ENCODE measurements at regions not wholly inside any gene's neighbourhood (a gene's known extent, or its start where the extent isn't known, plus 50 kb on each side); places are given as distances from the start of the nearest gene placed in this dataset.
A peak's percentile ranks its signal among the peaks of the same experiment; 100 is the strongest.
"Not testable (repeated sequence)": the region's sequence is repeated elsewhere in the genome, so short reads cannot be mapped to it uniquely, and the experiment has no call there.

DNA sequence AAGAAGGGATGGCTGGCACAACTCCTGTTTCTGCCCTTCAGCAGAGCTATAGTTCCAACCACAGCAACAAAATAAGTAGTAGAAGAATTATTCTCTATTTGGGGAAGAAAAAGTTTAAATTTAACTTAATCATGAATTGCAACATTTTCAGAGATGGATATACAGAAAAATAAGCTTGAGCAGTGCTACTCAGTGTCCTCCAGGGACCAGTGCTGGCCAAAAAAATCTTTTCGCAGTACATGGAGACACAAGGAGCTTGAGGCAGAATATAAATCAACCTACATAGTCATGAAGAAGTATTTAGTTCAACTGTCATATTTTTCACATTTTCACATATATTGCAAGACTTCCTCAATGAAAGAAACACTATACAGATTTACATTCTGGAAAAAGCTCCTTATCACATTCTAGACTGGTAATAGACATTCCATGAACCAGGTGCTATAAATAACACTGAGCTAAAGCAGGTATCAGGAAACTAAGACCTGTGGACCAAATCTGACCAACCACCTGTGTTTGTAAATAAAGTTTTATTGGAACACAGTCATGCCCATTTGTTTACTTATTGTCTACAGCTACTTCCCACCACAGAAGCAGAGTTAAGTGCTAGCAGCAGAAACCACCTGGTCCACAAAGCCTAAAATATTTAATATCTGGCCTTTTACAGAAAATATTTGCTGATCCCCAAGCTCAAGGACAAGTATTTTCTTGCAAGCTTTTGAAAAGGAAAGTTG is 101.9 kb downstream of the RGS21 start:
- no peak for DNase-seq

DNA sequence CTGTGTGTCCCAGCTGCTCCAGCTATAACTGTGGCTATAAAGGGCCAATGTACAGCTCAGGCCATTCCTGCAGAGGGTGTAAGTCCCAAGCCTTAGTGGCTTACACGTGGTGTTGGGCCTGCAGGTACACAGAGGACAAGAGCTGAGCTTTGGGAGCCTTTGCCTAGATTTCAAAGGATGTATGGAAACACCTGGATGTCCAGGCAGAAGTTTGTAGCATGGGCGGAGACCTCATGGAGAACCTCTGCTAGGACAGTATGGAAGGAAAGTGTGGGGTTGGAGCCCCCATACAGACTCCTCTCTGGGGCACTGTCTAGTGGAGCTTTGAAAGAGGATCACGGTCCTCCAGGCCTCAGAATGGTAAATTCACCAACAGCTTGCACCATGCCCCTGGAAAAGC is 113.9 kb downstream of the RGS21 start:
- no peak for DNase-seq

DNA sequence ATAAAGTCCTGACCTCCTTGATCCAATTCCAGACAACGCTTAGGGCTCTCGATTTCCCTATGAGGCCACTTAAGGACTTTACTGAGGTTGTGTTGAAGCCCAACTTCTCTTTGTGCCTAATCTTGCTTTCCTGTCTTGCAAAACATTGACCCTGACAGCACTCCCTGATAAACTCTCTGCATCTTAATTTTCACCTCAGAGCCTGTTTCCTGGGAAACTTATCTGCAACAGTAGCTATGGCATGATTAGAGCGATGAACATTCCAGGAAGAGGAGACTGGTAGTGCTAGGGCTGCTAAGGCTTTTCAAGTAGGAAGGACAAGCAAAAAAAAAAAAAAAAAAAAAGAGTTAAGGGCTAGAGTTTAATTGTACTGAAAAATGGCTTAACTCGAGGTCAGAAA is 118.9 kb downstream of the RGS21 start:
- DNase-seq, result no peak

DNA sequence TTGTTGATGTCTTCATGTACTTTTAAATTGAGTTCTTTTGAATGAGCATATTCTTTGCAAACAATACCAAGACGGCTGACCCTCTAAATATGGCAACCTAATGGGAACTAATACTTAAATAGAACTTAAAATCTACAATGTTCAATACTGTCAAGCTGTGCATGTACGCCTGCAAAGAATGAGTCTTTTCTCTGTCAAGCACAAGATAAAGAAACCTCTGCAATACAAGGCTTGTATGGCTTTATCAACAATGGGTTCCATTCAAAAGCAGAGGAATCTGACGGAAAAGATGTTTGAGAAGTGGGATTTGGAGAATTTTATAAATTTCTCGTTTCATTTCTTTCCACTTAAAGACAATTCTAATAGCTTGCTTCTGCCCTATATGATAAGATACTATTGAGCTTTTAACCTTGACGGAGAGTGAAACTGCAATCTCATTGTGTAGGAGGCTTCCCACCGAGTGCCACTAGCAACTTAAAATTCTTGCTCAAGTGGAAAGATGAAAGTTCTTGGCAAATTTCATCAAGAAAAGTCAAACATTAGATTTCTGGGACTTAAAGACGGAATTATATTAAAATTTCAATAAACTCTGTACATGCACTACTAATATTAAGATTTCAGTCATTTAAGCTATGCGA is 119.8 kb downstream of the RGS21 start:
- no peak for DNase-seq

DNA sequence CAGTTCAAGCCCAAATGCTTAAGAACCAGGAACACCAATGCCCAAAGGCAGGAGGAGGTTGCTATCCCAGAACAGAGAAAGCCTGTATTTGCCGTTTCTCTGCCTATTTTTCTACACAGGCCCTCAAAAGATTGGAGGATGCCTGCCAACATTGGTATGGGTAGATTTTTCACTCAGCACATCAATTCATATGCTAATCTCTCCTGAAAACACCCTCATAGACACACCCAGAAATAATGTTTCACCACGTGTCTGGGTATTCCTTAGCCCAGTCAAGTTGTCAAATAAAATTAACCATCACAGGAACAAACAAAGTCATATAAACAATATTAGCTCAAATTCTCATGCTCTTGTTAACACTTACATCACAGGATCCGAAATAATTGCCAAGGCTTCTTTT is 121.9 kb downstream of the RGS21 start:
- DNase-seq, result no peak

DNA sequence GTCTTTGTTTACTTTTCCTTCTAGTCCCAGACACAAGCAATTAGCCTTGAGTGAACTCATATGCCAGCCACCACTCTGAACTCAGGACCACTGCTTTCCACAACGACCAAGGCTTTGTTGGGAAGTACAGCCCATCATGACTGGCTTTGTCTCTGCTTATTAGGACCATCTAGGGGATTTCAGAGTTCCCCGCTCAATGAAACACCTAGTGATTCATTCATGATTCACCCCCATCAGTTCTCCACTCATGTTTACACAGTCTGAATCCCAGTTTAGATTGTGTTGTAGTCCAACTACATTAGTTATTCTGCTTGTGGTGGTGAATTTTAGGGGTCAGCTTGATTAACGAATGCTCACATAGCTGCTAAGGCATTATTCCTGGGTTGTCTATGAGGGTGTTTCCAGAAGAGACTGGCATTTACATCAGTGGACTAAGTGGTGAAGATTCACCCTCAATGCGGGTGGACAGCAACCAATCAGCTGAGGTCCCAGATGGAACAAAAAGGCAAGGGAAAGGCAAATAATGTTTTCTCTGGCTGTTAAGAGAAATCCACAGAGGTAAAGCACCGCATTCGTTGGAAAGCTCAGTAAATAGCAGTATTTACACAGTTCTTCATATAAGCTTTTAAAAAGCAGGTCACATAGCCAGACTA is 122.7 kb downstream of the RGS21 start:
- DNase-seq, result no peak

DNA sequence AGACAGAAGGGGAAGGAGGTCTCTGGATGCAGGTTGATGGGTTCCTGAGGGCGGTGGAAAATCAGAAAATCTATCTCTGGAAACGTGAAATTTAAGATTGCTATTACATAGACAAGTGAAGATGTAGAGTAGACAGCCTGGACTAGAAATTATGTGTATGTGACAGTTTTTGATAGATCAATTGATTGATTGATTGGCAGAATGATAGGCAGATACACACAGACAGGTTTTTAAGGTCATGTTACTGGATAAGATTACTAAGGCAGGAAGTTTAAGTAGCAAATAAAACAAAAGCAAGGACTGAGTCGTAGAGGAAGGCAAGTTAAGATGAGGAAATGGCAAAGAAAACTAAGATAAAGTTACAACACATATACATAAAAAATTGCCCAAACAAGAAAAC is 124.7 kb downstream of the RGS21 start:
- no peak for DNase-seq

DNA sequence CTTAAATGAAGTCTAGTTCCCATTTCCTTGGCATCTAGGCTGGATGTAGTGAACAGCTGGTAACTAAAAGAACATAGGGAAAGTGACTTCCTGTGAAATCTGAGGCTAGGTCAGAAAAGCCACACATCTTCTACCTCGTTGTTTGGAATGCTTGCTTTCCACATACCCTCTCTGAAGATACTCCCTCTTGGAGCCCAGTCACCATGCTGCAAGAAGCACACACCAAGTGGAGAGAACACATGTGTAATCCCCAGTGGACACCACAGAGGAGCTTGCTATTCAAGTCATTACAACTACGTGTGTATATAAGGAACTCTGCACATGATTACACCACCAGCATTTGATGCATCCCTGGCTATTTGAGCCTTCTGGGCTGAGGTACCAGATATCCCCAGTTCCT is 125.9 kb downstream of the RGS21 start:
- no peak for DNase-seq

DNA sequence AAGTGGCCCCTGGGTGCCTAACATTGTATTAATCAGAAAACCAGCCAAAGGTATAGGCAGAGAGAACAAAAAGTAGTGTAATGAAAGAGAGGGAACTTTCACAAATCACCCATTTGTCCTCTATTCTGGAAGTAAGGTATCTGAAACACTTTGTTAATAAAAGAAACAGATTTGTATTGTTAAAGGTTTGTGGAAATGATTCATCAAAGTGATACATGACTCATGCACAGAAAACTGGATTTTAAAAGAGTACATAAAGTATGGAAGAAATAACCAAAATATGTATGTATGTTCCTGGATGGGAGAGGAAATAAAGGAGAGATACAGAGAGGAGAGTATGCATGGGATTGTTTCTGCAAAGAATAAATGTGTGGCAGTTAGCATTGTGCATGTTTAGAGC is 126.8 kb downstream of the RGS21 start:
- DNase-seq, result no peak

DNA sequence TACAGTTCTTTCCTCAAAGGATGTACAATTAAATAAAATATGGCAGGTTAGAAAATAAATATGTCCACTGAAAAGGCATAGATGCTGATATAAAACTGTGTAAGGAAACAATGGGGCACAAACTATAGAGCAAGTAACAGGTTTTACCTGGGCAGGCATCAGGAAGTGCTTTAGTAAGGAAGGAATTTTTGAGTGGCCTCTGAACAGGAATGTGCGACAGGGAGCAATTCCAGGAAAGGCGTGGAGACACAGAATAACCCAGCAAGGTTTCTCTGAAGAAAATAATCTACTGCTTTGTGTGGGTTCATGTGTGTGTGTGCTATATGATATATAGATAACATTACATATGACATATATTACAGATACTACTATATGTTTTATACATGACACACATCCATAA is 128.4 kb downstream of the RGS21 start:
- no peak for DNase-seq

DNA sequence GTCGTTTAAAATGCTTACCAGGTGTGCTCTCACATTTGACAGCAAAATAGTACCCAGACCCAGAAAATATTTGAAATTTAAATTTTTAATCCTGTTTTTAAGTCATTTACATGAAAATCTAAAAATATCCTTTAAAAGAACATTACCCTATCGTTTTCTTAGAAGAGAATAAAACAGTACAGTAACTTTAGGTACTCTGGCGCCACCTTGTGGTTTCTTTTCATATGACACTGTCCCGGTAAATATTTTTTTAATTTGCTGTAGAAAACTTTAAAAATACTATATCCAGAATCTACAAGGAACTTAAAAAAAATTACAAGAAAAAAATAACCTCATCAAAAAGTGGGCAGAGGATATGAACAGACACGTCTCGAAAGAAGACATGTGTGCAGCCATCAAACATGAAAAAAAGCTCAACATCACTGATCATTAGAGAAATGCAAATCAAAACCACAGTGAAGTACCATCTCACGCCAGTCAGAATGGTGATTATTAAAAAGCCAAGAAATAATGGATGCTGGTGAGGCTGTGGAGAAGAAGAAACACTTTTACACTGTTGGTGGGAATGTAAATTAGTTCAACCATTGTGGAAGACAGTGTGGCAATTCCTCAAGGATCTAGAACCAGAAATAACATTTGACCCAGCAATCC is 129.2 kb downstream of the RGS21 start:
- DNase-seq, result peak; percentile 42 to 44

DNA sequence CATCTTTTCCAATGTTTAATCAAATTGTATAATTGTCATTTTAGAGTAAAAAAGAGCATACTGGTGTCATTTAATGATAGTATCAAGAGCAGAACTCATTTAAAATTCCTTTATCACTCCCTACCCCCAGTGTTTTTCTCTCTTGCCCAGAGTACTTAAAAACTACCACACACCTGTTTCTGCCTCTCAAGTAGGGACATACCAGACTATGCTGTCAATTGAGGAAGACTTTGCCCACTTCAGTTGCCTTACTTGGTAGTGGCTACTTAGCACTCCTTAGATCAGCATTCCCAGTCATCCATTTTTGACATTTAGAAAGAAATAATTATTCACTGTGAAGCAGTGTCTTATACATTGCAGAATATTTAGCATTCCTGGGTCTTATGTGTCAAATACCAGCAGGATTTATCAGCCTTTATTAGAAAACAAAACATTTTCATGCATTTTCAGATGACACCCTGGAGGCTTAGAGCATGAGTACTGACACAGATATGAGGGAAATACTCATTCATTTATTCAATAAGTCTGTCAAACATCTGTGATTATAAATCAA is 127.5 kb upstream of the RGS1 start:
- DNase-seq, result no peak

DNA sequence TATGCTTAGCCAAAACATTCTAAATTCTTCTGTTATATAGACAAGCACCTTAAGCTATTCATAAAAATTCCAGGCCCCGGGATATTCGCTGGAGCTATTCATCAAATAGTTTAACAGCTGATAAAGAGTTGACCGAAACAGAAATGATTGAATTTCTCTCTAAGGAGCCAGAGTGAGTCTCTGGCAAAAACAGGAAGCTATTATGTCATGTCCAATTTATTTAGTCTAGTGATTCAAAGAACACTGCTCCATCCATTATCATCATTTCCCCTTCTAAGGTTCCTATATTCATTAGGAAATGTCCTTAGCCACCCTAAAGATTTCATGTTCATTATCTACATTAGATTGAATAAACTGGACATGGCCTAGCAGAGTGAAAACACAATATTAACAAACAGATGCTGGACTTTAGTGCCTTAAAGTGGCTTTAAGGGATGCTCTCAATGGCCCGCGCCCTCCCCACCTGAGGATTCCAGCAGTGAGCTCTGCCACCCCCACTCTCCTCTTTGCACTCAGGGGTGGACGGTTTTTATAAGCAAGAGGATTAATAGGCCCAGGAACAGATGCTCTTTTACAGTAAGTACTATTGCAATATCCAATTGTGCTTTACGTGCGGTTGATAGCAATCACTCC is 122.1 kb upstream of the RGS1 start:
- no peak for DNase-seq

DNA sequence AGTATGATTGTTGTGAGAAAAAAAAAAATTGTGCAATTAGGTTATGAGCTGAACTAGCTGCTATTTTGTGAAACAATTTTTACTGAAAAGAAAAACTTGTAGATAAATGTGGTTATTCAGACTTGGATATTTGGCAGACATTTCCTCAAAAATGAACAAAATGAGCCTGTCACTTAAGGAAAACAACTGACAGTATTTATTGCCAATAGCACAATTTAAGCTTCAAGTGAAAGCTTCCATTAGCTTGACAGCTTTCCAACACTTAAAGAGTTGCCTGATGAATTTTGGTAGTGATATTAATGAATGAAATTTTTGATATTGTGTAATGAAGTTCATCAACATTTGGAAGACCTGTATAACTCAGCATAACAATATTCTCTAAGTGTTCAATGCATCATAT is 116.1 kb upstream of the RGS1 start:
- no peak for DNase-seq

DNA sequence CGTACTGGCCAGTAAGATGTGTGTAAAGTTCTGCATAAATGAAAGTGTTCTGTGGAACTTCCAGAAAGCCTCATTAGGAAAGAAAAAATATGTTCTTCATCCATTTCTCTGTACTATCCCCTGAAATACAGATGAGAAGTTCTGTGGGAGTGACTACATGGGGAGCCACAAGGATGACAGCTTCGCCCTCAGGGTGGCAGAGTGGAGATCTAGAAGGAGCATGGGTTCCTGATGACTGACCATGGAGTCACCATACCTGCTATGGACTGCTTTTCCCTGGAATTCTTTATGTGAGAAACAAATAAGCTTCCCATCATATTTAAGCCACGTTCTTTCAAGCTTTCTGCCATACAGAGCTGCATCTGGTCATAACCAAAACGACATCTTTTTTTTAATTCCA is 113.9 kb upstream of the RGS1 start:
- no peak for DNase-seq

DNA sequence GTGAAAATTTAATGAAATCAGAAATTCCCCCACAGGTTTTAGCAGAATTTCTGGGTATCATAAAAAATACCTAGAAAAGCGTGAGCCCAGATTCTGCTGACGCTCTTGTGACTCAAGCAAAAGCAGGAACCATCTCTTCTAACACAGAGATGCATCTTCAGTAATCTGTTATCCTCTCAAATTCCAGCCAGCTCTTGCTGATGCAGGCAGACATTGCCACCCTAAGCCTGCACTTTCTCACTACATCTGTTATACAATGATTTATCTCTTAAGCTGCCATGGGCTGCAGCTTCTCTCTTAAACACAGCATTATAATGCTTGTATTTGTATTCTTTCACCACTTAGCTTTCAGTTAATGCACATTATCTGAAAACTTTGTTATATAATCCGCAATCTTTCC is 113.0 kb upstream of the RGS1 start:
- DNase-seq, result no peak

DNA sequence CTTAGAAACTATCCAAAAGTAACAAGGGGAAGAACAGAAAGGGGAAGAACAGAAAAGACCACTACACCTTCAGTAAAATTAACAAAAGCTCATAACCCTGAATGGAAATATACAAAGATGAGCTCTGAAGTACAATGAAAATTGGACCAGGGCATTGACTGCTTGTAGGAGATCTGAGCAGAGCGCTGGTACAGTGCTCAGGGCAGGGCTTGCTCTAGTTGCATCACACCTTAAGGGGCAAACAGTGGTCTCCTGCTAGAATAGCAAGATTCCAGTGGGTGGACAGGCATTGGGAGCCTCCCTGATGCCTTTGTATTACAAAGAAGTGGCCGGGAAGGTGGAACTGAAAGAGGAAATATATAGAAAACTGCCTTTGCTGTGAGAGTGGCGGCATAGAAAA is 111.9 kb upstream of the RGS1 start:
- DNase-seq, result no peak

DNA sequence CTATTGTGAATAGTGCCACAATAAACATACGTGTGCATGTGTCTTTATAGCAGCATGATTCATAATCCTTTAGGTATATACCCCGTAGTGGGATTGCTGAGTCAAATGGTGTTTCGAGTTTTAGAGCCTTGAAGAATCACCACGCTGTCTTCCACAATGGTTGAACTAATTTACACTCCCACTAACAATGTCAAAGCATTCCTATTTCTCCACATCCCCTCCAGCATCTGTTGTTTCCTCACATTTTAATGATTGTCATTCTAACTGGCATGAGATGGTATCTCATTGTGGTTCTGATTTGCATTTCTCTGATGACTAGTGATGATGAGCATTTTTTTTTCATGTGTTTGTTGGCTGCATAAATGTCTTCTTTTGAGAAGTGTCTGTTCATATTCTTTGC is 110.4 kb upstream of the RGS1 start:
- DNase-seq, result not testable (repeated sequence)

DNA sequence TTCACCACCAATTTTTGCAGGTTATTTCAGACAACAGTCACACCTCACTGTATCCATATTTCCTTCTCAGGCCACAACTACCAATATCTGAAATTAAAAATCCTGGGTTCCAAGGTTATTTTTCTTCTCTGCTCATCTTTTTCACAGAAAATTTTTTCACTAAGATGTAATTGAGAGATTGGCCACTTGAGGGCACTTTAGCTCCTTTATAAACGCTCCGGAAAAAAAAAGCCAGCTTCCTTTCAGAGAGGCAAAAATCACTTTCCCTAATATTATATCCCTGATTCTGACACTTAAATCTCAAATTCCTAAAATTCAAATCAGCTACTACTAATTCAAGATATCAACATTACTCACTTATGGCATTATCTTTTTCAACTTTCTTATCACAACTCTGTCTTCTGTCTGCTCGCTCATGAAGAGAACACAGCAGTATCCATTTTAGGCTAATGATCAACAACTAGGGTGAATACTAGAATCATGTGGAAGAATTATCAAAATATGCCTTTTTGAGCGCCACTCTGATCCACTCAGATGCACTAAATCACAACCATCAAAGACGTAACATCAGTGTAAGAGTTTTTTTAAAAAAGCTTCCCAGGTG is 101.4 kb upstream of the RGS1 start:
- no peak for DNase-seq

DNA sequence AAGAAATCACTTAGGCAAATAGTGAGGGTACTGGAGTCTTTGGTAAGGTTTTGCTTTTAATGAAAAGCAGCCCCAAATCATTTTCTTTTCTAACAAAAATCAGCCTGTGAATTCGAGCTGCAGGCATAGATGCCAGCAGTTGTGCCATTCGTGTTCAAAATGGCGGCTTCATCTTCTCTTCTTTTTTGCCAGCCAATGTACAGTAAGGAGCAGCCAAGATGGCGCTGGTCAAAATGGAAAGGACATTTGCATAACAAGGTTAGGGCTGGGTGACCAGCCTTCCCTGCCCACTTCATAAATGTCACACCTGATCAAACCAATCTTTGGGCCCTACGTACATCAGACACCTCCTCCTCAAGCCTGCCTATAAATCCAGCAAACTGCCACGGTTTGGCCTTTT is 100.2 kb upstream of the RGS1 start:
- no peak for DNase-seq

DNA sequence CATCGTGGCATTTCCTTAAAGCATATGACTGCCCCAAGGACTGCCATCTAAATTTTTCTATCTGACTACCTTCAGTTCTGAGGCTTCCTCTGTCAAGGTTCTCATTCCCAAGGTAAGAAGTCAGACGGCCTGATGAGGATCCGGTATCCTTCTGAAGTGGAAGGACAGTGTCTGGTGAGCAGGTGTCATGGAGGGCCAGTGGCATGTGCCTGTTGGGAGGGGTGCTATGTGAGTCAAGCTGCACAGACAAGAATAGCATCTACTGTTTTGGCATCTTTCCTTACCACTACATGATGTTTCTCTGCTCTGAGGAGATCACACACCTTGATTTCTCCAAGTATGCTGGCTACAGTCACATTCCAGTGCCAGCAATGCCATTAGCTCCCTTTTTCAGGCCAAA is 99.6 kb upstream of the RGS1 start:
- no peak for DNase-seq

DNA sequence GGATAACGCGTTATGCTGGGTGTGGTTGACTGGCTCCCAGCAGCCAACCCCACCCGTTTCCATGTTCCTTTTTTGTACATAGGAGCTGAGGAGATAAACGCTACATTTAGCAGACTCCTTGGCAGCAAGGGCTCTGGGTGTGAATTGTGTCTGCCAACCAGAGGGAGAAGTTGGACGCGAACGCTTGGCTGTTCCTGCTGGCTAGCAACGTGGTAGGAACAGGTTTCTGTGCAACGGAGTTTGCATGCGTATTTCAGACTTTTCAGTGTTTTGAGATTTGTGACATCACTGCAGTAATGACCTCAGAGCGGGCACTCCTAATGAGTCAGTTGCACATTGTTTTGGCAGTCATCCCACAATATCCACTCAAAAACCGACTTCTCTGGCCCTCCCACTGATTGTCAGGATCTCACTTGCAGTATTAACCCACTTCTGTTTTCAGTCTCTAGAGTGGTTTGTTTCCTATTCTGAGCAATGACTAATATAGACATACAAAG is 98.7 kb upstream of the RGS1 start:
- no peak for DNase-seq

DNA sequence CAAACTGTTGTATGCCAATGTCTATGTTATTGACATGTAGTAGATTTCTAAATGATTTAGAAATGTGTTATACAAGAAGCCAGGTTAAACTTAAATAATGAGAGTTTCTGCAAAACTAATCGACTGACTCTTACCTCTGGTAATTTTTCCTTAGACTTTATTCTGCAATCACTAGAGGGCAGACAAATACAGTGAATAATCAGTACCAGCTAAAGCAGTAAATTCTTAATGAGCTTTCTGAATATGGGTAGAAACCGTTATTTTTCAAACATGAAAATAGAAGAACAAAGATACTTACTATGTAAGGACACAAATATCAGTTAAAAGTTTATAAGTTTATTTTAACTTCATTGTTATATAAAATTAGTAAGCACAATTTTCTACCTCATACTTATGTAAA is 97.9 kb upstream of the RGS1 start:
- DNase-seq, result no peak

Measured in activated CD4-positive, alpha-beta T cell treated with anti-CD3 and anti-CD28 coated beads, Interleukin-2, amount 50 U/mL, for 4 hours (primary cell).